ENCODE measurements at regions not wholly inside any gene's neighbourhood (a gene's known extent, or its start where the extent isn't known, plus 50 kb on each side); places are given as distances from the start of the nearest gene placed in this dataset.

DNA sequence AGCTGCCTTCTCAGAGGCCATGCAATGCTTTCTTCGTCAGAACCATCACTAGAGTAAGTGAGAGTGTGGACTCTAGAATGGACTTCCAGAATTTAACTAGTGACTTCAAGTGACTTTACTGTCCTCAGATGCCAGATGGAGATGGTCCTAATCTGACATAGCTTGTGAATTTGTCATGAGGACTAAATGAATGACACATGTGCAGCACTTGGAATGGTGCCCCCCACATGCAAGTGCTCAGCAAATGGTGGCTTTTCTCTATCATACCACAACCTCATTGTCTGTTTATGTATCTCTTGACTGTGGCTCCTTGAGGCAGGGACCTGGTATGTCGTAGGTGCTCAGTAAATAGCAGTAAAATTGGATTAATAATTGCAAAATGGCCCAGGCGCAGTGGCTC, 91.6 kb upstream of the STX18 start:
- RAD21 ChIA-PET (ENCODE audit: unreplicated experiment) = no interaction called here
- SMC1A ChIA-PET (ENCODE audit: uncharacterized antibody, unreplicated experiment) = no interaction called here
- CTCF ChIA-PET = no interaction called here
- H3K4me3 ChIP-seq = no peak overlapping the region
- no peaks in the 10 kb centered on the region; a peak in 1 of 4 replicates for H3K36me3 ChIP-seq (ENCODE audit: control insufficient read depth in 2 of 2, insufficient read depth in 2 of 2, low read length in 1 of 2)
- WGBS (ENCODE audit: insufficient coverage, insufficient replicate concordance, low lambda C conversion rate, missing lambda C conversion rate) = 93% methylated on average over 3 of the region's 3 CpGs
- no peaks in the 10 kb centered on the region for H3K79me2 ChIP-seq (ENCODE audit: control insufficient read depth, insufficient read depth, low read length)
- no peak overlapping the region for H3K27ac ChIP-seq (ENCODE audit: control insufficient read depth, insufficient read depth)
- no peaks in the 10 kb centered on the region for H3K27me3 ChIP-seq (replicated peaks in 1 of 2; ENCODE audit: control insufficient read depth in 2 of 2, insufficient read depth in 2 of 2, low read length in 1 of 2)
- no peak overlapping the region for H3K4me2 ChIP-seq (ENCODE audit: control insufficient read depth, insufficient read depth)
- no peaks in the 10 kb centered on the region for H4K20me1 ChIP-seq (ENCODE audit: control insufficient read depth, insufficient read depth)
- POLR2A ChIA-PET = no interaction called here
- peaks cover 15% of the 10 kb centered on the region for H3K4me1 ChIP-seq (ENCODE audit: control insufficient read depth, insufficient read depth, low read length)
- no peak for FAIRE-seq
- DNase-seq (ENCODE audit: low read depth, low spot score) = no peak
- BruUV-seq (replicated peaks) = no TSS peak
- H3K9me3 ChIP-seq (replicated peaks; ENCODE audit: control insufficient read depth, insufficient read depth, low read length) = no peaks in the 10 kb centered on the region; the same call in 2 of the 3 replicates
- in situ Hi-C loops (cut with MboI) (no loop called here), intact Hi-C loops (cut with micrococcal nuclease; ENCODE audit: unreplicated experiment) (no loop called here)
- no peak for ATAC-seq
- H3K9ac ChIP-seq (ENCODE audit: control insufficient read depth, insufficient read depth, low read length) = no peak overlapping the region
- TF ChIP-seq SREBF2 (IDR thresholded peaks at IDR 0.05; ENCODE audit: low read length) = no peak
- TF ChIP-seq NFYB (IDR thresholded peaks at IDR 0.05; ENCODE audit: insufficient read depth, low read depth, low read length) = no peak
- TF ChIP-seq KLF5 (IDR thresholded peaks at IDR 0.05; ENCODE audit: partially characterized antibody) = no peak
- TF ChIP-seq NFYA (IDR thresholded peaks at IDR 0.05; ENCODE audit: borderline replicate concordance, low read depth, low read length) = no peak
- TF ChIP-seq IKZF2 (IDR thresholded peaks at IDR 0.05) = no peak
- no peak for TF ChIP-seq GABPA (IDR thresholded peaks at IDR 0.05; ENCODE audit: low read depth)
- no peak for TF ChIP-seq CHD2 (IDR thresholded peaks at IDR 0.05; ENCODE audit: borderline replicate concordance, low read depth, low read length)
- no peak for TF ChIP-seq POLR2AphosphoS2 (IDR thresholded peaks at IDR 0.05; ENCODE audit: low read depth, low read length)
- TF ChIP-seq JUNB (IDR thresholded peaks at IDR 0.05) = no peak
- no peak for TF ChIP-seq HDAC2 (IDR thresholded peaks at IDR 0.05)
- no peak for TF ChIP-seq MAX (IDR thresholded peaks at IDR 0.05; ENCODE audit: low read depth, low read length)
- no peak for TF ChIP-seq TBL1XR1 (IDR thresholded peaks at IDR 0.05; ENCODE audit: low read depth, low read length)
- TF ChIP-seq SP1 (IDR thresholded peaks at IDR 0.05; ENCODE audit: low read depth, low read length) = no peak
- no peak for TF ChIP-seq ATF3 (IDR thresholded peaks at IDR 0.05; ENCODE audit: borderline replicate concordance, extremely low read depth, low read depth, low read length)
- TF ChIP-seq NR2C2 (IDR thresholded peaks at IDR 0.05; ENCODE audit: borderline replicate concordance, control insufficient read depth, insufficient read length, low read depth) = no peak
- H2AFZ ChIP-seq (ENCODE audit: control insufficient read depth, low read depth, low read length) = no peak overlapping the region

Data from GM12878 (cell line).